SK-N-SH (cell line): ENCODE measurements at regions not wholly inside any gene's neighbourhood (a gene's known extent, or its start where the extent isn't known, plus 50 kb on each side); places are given as distances from the start of the nearest gene placed in this dataset.

Experiments
- CTCF ChIA-PET: fragments of 300-600, 350-600 bp; formaldehyde crosslinking; extraction: SDS; loops from one replicate; lab custom pipeline; 2021; lab: Yijun Ruan, JAX
- POLR2A ChIA-PET: fragments of 350-600 bp; sonication (Branson Sonifier 250); formaldehyde crosslinking; extraction: SDS; loops from one replicate; lab custom pipeline; 2020; ENCODE audit warnings: antibody characterized with exemption, inconsistent platforms; lab: Yijun Ruan, JAX
- DNase-seq: peaks from one replicate; pipeline ENCODE4 v3.0.0; 2012
- H2AFZ ChIP-seq: fragments of 200-600 bp; sonication (generic); 2 replicates; pipeline ENCODE4 v1.8.1; 2016; ENCODE audit warnings: antibody characterized with exemption, mild to moderate bottlenecking, low read depth
- H3F3A ChIP-seq: fragments of 200-600 bp; sonication (generic); replicated peaks from 2 replicates; pipeline ENCODE3; 2016; ENCODE audit warnings: antibody characterized with exemption, mild to moderate bottlenecking; ENCODE audit not compliant: insufficient read depth
- H3K27ac ChIP-seq, 2 experiments: fragments of 200-500 bp in 1 of 2; fragments of 200-600 bp in 1 of 2; sonication (Bioruptor generic) in 1 of 2; sonication (generic), shearing (Covaris generic) in 1 of 2; 2 replicates each; pipeline versions ENCODE4 v1.5.1 to v1.6.1; 2014 to 2016; ENCODE audit warnings: low read depth in 2 of 2, inconsistent platforms in 1 of 2, low read length in 1 of 2, mild to moderate bottlenecking in 1 of 2, mixed read lengths in 1 of 2
- H3K27me3 ChIP-seq: fragments of 200-600 bp; sonication (generic), shearing (Covaris generic); 2 replicates; pipeline ENCODE4 v1.6.1; 2016; ENCODE audit warnings: mixed run types; ENCODE audit not compliant: insufficient read depth
- H3K36me3 ChIP-seq, 2 experiments: fragments of 200-500 bp in 1 of 2; fragments of 200-600 bp in 1 of 2; sonication (Bioruptor generic) in 1 of 2; sonication (generic) in 1 of 2; replicated peaks in 1 of 2; 2 replicates each; pipeline versions ENCODE3 to v1.5.1; 2014 to 2016; ENCODE audit warnings: low read length in 1 of 2, mild to moderate bottlenecking in 1 of 2; ENCODE audit not compliant: insufficient read depth in 2 of 2, control insufficient read depth in 1 of 2
- H3K4me1 ChIP-seq, 2 experiments: fragments of 200-500 bp in 1 of 2; fragments of 200-600 bp in 1 of 2; sonication (Bioruptor generic) in 1 of 2; sonication (generic), shearing (Covaris generic) in 1 of 2; 2 replicates each; pipeline versions ENCODE4 v1.5.1 to v1.6.1; 2014 to 2016; ENCODE audit warnings: low read depth in 1 of 2, low read length in 1 of 2, mixed run types in 1 of 2; ENCODE audit not compliant: insufficient read depth in 2 of 2, control insufficient read depth in 1 of 2
- H3K4me2 ChIP-seq: fragments of 200-600 bp; sonication (generic), shearing (Covaris generic); 2 replicates; pipeline ENCODE4 v1.6.1; 2017; ENCODE audit warnings: mixed run types
- H3K4me3 ChIP-seq, 2 experiments: fragments of 200-500 bp in 1 of 2; fragments of 200-600 bp in 1 of 2; sonication (Bioruptor generic) in 1 of 2; sonication (generic), shearing (Covaris generic) in 1 of 2; 2 replicates each; pipeline versions ENCODE4 v1.5.1 to v1.8.1; 2014 to 2016; ENCODE audit warnings: low read depth in 2 of 2, inconsistent platforms in 1 of 2, low read length in 1 of 2, mild to moderate bottlenecking in 1 of 2, mixed read lengths in 1 of 2, moderate library complexity in 1 of 2
- H3K79me2 ChIP-seq: fragments of 200-600 bp; sonication (generic); 2 replicates; pipeline ENCODE4 v1.8.1; 2017; ENCODE audit warnings: mild to moderate bottlenecking; ENCODE audit not compliant: insufficient read depth
- H3K9ac ChIP-seq: fragments of 200-600 bp; sonication (generic); 2 replicates; pipeline ENCODE4 v1.6.1; 2017; ENCODE audit warnings: mixed run types
- H3K9me2 ChIP-seq: fragments of 200-600 bp; sonication (generic); 2 replicates; pipeline ENCODE4 v1.6.1; 2017; ENCODE audit warnings: mixed run types
- H3K9me3 ChIP-seq: fragments of 200-600 bp; sonication (generic); 2 replicates; pipeline ENCODE4 v1.6.1; 2017; ENCODE audit warnings: mixed run types, mild to moderate bottlenecking, moderate library complexity
- H4K20me1 ChIP-seq: fragments of 200-600 bp; sonication (generic); 2 replicates; pipeline ENCODE4 v1.6.1; 2017; ENCODE audit warnings: mild to moderate bottlenecking, mixed run types; ENCODE audit not compliant: insufficient read depth
- CHD2 ChIP-seq: fragments of 150-350 bp; IDR thresholded peaks from 2 replicates; pipeline ENCODE4 v1.6.1; 2018; ENCODE audit warnings: low read length; ENCODE audit not compliant: partially characterized antibody
- CTCF ChIP-seq: fragments of 200-600 bp; sonication (generic); IDR thresholded peaks from 2 replicates; pipeline ENCODE4 v1.6.1; 2017; ENCODE audit warnings: antibody characterized with exemption, mild to moderate bottlenecking, moderate library complexity
- ELF1 ChIP-seq: IDR thresholded peaks from 2 replicates; pipeline ENCODE4 v1.4.0; 2012
- EZH2phosphoT487 ChIP-seq: fragments of 200-600 bp; sonication (generic); IDR thresholded peaks from 2 replicates; pipeline ENCODE4 v1.6.1; 2017; ENCODE audit warnings: low read depth, mixed run types, mild to moderate bottlenecking, antibody characterized with exemption, moderate library complexity, borderline replicate concordance
- FOSL2 ChIP-seq: IDR thresholded peaks from 2 replicates; pipeline ENCODE4 v1.4.0; 2012; ENCODE audit warnings: low read depth, mild to moderate bottlenecking, moderate library complexity, borderline replicate concordance
- FOXJ3 ChIP-seq: sonication (generic); formaldehyde crosslinking; IDR thresholded peaks from 2 replicates; pipeline ENCODE4 v1.5.1; 2020; ENCODE audit warnings: mild to moderate bottlenecking, missing genetic modification reagents
- IRF3 ChIP-seq: fragments of 150-350 bp; IDR thresholded peaks from 2 replicates; pipeline ENCODE4 v1.6.1; 2016; ENCODE audit warnings: mild to moderate bottlenecking, low read depth, low read length
- JUND ChIP-seq: IDR thresholded peaks from 2 replicates; pipeline ENCODE4 v1.4.0; 2012
- MAX ChIP-seq: IDR thresholded peaks from 2 replicates; pipeline ENCODE4 v1.4.0; 2012; ENCODE audit warnings: low read depth
- NFIC ChIP-seq: IDR thresholded peaks from 2 replicates; pipeline ENCODE4 v1.4.0; 2012; ENCODE audit warnings: borderline replicate concordance
- POLR2AphosphoS5 ChIP-seq: IDR thresholded peaks from 2 replicates; pipeline ENCODE4 v1.6.1; 2012; ENCODE audit warnings: low read depth, low read length
- RAD21 ChIP-seq: IDR thresholded peaks from 2 replicates; pipeline ENCODE4 v1.6.1; 2012; ENCODE audit warnings: mild to moderate bottlenecking, low read length
- RCOR1 ChIP-seq: fragments of 150-350 bp; IDR thresholded peaks from 2 replicates; pipeline ENCODE4 v1.6.1; 2017; ENCODE audit warnings: antibody characterized with exemption, low read length
- RXRA ChIP-seq: IDR thresholded peaks from 2 replicates; pipeline ENCODE4 v1.4.0; 2012; ENCODE audit warnings: low read depth, mild to moderate bottlenecking, borderline replicate concordance
- SMC3 ChIP-seq: IDR thresholded peaks from 2 replicates; pipeline ENCODE4 v1.6.1; 2012; ENCODE audit warnings: low read depth, low read length, improper control_type of control experiment
- TCF12 ChIP-seq: IDR thresholded peaks from 2 replicates; pipeline ENCODE4 v1.4.0; 2012
- TEAD4 ChIP-seq: IDR thresholded peaks from 2 replicates; pipeline ENCODE4 v1.4.0; 2012; ENCODE audit warnings: mild to moderate bottlenecking, borderline replicate concordance; ENCODE audit not compliant: insufficient read depth
- USF1 ChIP-seq: IDR thresholded peaks from 2 replicates; pipeline ENCODE4 v1.4.0; 2012; ENCODE audit warnings: low read depth, borderline replicate concordance
- USF2 ChIP-seq: fragments of 150-350 bp; IDR thresholded peaks from 2 replicates; pipeline ENCODE4 v1.6.1; 2017; ENCODE audit warnings: antibody characterized with exemption, low read length, low read depth, borderline replicate concordance
- ZBTB33 ChIP-seq: IDR thresholded peaks from 2 replicates; pipeline ENCODE4 v1.4.0; 2012; ENCODE audit warnings: low read depth, borderline replicate concordance
- WGBS: methylation state at CpG from one replicate; pipeline ENCODE4 v1.1.6; 2017; ENCODE audit warnings: low lambda C conversion rate; 5-methylcytosine and 5-hydroxymethylcytosine counted together

GRCh38 chr2:7973801-7974480 is 707.9 kb upstream of the ID2 start:
- Histone ChIP-seq H3K4me3 (no peak overlapping the region), H3K79me2 (no peaks in the 10 kb centered on the region), H3K36me3 (no peaks in the 10 kb centered on the region), H3K4me2 (no peak overlapping the region), H3K27ac (no peak overlapping the region), H3K27me3 (no peaks in the 10 kb centered on the region), H3F3A (no peaks in the 10 kb centered on the region), H2AFZ (no peak overlapping the region), H3K9me3 (no peaks in the 10 kb centered on the region), H4K20me1 (no peaks in the 10 kb centered on the region), H3K9me2 (no peaks in the 10 kb centered on the region), H3K9ac (no peak overlapping the region), H3K4me1 (peaks cover 0 to 12% of the 10 kb centered on the region in 2 experiments; a peak in 2 of 4 replicates)
- ChIA-PET CTCF (interaction anchor here (0.6 kb wide), 1 partner anchor 493 kb away, joined by 4 read pairs; no protein-coding TSS in a partner anchor), POLR2A (no interaction called here)
- TF ChIP-seq ZBTB33 = no peak
- TF ChIP-seq SMC3 = no peak
- TF ChIP-seq POLR2AphosphoS5 = no peak
- TF ChIP-seq RXRA = no peak
- TF ChIP-seq NFIC = no peak
- TF ChIP-seq IRF3 = no peak
- TF ChIP-seq JUND = no peak
- TF ChIP-seq FOSL2 = no peak
- no peak for TF ChIP-seq TCF12
- TF ChIP-seq ELF1 = no peak
- no peak for TF ChIP-seq RCOR1
- TF ChIP-seq EZH2phosphoT487 = no peak
- no peak for TF ChIP-seq MAX
- no peak for TF ChIP-seq USF2
- no peak for TF ChIP-seq CTCF
- TF ChIP-seq TEAD4 = no peak
- TF ChIP-seq USF1 = no peak
- no peak for TF ChIP-seq CHD2
- TF ChIP-seq RAD21 = no peak
- TF ChIP-seq FOXJ3 (CRISPR knock-in tag) = no peak
- 76% methylated on average over 8 of the region's 8 CpGs for WGBS
- DNase-seq = no peak
